CD4-positive, alpha-beta T cell treated with Interleukin-15 for 4 hours (primary cell): ENCODE measurements at regions not wholly inside any gene's neighbourhood (a gene's known extent, or its start where the extent isn't known, plus 50 kb on each side); places are given as distances from the start of the nearest gene placed in this dataset.

ENCODE experiments used
- DNase-seq: peaks from one replicate; pipeline ENCODE4 v3.0.0-alpha.2; 2020; ENCODE audit warnings: low spot score

DNA sequence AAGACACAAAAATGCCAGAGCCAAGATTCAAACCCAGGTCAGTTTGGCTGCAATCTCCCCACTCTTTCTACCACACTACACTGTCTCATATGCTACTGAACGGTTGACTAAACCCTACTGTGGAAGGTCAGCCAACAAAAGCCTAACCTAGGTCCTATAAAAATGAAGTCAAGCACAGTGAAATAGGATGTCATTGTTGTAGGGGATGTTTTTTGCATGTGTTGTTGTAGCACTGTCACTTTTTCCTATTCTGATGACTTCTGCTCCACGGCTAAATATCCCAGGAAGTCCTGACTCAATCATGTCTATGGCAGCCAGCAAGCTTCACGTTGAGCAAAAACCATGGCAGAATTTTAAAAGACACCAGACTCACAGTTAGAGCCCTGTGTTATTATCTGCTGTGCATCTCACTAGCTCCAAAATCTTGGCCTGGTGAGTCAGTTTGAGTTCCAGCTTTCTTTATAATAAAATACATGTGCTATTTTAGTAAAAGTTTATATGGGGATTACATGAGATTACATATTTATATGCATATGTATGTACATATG is 322.1 kb upstream of the NT5E start:
- no peak for DNase-seq

DNA sequence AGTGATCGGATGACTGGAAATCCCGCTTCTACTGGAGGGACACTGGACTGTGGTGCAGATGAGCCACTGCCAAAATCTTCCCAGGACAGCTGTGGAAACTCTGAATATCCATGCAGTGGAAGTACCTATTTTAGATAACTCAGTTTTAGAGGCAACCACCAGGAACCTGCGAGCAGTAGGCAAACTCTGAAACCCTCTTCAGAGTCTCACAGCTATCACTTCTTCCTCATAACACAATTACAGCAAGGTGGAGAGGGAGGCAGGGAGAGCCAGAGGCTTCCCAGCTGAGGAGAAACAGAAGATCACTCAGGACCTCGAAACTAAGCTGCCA is 322.8 kb upstream of the NT5E start:
- no peak for DNase-seq

DNA sequence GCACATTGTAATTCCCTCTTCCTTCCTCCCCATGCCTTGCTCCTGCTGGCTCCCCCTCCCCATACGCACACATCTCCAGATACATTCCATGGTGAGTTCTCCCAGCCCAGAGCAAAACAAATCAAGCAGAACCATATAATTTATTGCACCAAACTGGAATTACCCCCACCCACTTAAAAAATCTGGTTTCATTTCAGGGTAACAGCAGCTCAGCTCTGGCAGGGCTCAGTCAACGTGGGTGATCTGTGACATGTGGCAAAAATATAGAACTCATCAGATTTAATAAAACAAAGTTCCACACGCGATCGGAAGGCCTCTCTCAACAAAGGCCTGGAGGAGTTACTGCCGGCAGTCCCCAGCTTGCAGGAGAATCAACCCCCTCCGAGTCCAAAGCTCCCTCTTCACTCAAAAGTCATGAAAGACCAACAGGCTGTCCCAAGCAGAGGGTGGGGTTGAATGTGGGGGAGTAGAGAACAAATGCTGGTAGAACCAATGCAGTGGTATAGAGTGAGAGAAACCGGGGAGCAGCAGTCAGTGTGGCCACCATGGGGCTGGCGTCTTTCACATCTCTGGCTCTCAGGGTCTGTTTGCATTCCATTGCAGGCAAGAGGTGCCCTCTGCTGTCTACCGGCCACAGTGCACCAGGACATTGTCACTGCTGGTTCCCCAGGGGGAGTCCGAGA is 323.3 kb upstream of the NT5E start:
- DNase-seq, result no peak

- no peak for DNase-seq
Measured at GRCh38 chr6:85125526-85125925, 324.4 kb upstream of the NT5E start.

GRCh38 chr6:85124472-85125354 is 325.2 kb upstream of the NT5E start:
- no peak for DNase-seq

DNA sequence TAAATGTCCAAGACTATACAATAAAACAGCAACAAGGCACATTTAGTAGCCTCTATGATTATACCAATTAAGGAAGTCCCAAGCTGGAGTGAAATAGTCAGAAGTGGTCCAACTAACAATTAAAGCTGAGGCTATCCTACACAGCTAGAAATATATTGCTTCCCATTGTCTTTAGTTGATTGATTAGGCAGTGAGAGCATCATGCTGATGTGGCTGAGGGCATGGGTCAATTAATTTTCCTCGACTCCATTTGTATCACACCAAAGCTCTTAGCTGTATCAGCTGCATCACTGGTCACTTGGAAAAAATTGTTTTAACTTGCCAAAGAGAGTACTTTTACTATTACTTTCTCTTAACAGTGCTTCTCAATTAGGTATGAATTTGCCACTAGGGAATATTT is 328.7 kb upstream of the NT5E start:
- no peak for DNase-seq

DNA sequence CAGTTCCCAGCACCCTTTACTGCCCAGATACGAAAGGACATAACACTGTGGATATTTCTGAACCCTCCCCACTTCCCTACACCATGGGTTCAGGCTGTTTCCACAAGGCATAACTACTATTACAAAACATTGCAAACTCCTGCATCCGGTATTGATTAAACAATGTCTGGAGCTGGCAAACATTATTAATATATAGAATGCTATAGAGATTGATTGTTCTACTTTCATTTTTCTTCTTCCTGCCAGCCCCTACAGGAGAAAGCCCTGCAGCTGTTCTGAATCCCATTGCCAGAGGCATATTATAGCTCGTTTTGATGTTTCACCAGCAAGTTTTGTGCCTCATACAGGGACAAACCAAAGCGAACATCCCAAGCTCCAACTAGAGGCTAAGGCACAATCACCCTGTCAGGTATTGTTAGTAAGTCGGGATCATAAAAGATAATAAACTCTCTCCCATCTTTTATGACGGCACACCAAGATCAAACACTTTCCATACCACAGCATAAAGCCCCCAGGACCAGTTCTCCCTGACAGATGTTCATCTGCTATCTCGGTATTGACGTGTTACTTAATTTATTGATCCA is 331.1 kb upstream of the NT5E start:
- DNase-seq, result no peak

- DNase-seq, result no peak
Measured at GRCh38 chr6:85118233-85118632, 331.6 kb upstream of the NT5E start.

- no peak for DNase-seq
Measured at GRCh38 chr6:85116475-85116874, 333.4 kb upstream of the NT5E start.

GRCh38 chr6:85115876-85116275 is 334.0 kb upstream of the NT5E start:
- no peak for DNase-seq

DNA sequence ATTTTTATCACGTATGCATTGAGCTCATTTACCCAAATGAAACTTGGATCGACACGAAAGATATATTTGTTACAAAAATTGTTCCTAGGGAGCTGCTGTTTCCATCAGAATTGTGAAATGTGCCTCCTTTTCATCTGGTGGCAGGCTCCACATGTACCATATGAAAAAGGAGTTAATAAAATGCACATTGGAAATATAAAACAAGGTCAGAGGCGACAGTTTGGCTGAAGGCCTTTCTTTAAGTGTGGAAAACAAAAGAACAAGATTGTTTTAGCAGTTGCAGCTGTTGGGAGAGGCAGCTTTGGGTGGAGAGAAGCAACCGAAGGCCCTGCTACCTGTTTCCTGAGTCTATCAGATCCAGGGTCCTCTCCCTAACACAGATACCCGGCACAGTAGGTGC is 334.5 kb upstream of the NT5E start:
- no peak for DNase-seq

- DNase-seq, result no peak
Measured at GRCh38 chr6:85114581-85114935, 335.3 kb upstream of the NT5E start.

DNA sequence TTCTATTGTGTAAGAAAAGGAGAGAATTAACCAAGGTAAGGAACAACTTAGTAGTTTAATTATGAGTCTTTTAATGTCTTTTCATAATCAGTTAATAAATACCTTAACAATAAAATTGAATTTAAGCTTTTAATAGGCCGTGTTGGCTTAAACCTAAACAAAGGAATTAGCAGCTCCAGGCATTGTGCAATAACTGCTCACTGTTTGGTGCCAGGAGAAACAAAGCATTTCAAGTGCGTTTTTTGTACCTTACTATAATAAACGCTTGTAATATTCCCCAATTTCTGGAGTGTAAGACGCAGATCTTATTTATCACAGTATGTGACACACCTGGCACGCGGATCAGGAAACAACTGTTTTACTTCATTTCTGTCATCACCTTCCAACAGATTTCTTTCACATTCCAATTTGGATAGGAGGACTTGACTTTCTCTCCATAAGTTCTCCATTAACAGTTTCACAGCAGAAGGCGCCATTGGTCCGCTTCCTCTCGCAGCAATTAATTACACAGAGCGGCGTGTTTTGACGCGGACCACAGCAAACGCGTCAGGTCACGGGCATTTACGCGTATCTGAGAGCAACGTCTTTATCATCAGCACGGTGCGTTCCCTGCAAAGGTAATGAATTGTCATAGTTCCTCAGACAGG is 335.8 kb upstream of the NT5E start:
- no peak for DNase-seq

GRCh38 chr6:85112540-85112939 is 337.3 kb upstream of the NT5E start:
- DNase-seq, result no peak

DNA sequence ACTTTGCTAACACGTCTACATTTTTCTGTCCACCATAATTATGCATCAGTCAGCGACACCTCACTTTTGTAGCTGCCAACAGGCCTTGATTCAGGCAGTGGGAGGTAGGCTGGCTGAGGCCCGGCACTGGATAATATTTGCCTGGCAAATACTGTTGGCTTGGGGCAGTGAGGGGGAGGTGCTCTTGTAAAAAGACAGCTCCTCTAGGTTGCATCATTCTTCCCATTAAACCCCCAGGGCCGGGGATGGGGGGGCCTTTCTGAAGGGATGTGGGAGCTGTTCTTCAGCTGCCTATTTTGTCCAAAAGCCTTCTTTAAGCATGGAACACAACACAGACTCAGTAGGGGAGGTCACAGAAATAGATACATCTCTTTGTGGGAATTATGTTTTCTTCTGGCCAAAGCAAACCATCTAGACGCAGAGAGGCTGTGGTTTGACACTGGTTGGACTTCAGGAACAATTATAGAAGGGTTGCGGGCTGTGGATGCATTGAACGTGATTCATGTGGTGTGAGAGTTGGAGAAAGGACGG is 338.3 kb upstream of the NT5E start:
- DNase-seq, result no peak

GRCh38 chr6:85110943-85111342 is 338.9 kb upstream of the NT5E start:
- no peak for DNase-seq

DNA sequence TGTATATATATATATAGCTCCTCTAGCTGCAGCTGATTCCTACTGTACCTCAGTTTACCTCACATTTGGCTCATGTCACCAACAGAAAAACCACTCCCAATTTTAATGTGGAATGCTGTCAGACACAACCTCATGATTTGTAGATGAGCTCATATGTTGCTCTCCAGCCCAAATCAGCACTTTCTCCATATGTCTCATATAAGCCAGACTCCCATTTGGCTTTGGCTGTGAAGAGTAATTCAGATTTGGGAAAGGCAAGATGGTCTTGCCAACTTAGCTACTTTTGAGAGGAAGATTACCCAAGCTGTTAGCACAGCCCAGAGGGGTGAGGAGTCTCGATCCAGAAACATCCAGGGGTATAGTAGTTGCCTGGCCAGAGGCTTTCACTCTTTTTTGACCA is 342.2 kb upstream of the NT5E start:
- no peak for DNase-seq

- no peak for DNase-seq
Measured at GRCh38 chr6:85096976-85097375, 332.6 kb upstream of the TBX18 start.

- no peak for DNase-seq
Measured at GRCh38 chr6:85092226-85092625, 327.8 kb upstream of the TBX18 start.

DNA sequence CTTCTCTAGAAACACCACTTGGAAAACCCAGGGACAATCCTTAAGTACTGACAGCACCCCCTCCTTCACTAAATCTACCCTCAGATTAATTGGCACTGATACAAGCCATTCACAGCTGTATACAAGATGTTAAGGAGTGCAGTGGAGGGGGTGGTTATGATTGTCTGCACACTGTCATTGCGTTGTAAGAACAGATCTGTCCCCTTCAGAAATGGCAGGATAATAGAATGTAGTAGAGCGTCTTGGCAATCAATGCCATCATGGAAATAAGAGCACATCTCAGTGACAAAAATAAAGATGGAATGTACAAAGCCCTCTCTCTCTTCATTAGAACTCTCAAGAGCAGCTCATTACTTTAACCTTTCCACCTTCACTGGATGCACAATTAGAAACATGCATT is 324.9 kb upstream of the TBX18 start:
- DNase-seq, result no peak

DNA sequence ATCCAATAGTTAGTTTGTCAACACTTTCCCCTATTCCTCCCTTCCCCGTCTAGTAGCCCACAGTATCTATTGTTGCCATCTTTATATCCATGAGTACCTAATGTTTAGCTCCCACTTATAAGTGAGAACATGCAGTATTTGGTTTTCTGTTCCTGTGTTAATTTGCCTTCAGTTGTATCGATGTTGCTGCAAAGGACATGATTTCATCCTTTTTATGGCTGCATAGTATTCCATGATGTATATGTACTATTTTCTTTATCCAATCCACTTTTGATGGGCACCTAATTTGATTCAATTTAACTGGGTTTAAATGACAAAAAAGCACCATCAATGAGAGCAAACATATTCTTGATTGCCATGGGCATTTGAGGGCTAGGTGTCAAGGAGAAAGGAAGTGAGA is 321.5 kb upstream of the TBX18 start:
- no peak for DNase-seq

DNA sequence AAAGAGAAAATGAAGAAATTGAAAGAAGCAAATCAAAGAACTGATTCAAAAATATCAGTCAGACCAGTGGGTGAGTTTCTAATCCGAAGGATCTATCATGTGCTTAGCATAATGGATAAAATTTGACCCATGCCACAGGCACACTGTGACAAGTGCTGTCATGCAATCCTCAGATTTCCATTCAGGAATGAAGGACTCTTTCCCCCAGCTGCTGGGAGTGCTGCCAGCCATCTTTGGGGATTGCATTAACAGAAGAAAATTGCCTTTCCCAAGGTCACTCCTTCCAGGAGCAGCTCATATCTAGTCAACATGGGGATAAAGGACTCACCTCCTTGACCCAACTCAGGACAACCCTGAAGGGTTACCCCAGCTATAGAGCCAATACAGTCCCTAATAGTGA is 316.7 kb upstream of the TBX18 start:
- no peak for DNase-seq

- no peak for DNase-seq
Measured at GRCh38 chr6:85079761-85080160, 315.4 kb upstream of the TBX18 start.
